HepG2 (cell line): ENCODE measurements at regions not wholly inside any gene's neighbourhood (a gene's known extent, or its start where the extent isn't known, plus 50 kb on each side); places are given as distances from the start of the nearest gene placed in this dataset.

Experiments used
- FOXK2 ChIP-seq: fragments of 450-650 bp; IDR thresholded peaks from 2 replicates; pipeline ENCODE4 v1.6.1; 2016
- HES4 ChIP-seq: sonication (generic); formaldehyde crosslinking; IDR thresholded peaks from 2 replicates; pipeline ENCODE4 v1.9.0; 2021; ENCODE audit warnings: mild to moderate bottlenecking, missing genetic modification reagents, borderline replicate concordance
- HNRNPL ChIP-seq: fragments of 200-400 bp; formaldehyde crosslinking; IDR thresholded peaks from 2 replicates; pipeline ENCODE4 v1.6.1; 2017; ENCODE audit warnings: mild to moderate bottlenecking, low read depth, low read length
- HOXA5 ChIP-seq: sonication (generic); formaldehyde crosslinking; IDR thresholded peaks from 2 replicates; pipeline ENCODE4 v1.4.0; 2020; ENCODE audit warnings: missing genetic modification reagents
- MAF1 ChIP-seq: sonication (generic); formaldehyde crosslinking; IDR thresholded peaks from 2 replicates; pipeline ENCODE4 v1.5.0; 2020; ENCODE audit warnings: missing genetic modification reagents, borderline replicate concordance
- SOX5 ChIP-seq: IDR thresholded peaks from 2 replicates; pipeline ENCODE4 v1.6.1; 2016; ENCODE audit warnings: borderline replicate concordance
- TCF7 ChIP-seq: sonication (generic); IDR thresholded peaks from 2 replicates; pipeline ENCODE4 v1.6.1; 2016; ENCODE audit warnings: antibody characterized with exemption, low read depth
- TEAD3 ChIP-seq: optimal IDR thresholded peaks from 2 replicates; pipeline ENCODE3; 2016; ENCODE audit warnings: borderline replicate concordance
- THAP11 ChIP-seq: IDR thresholded peaks from 2 replicates; pipeline ENCODE4 v1.6.1; 2016; ENCODE audit warnings: missing biosample characterization, missing genetic modification reagents
- UBTF ChIP-seq: sonication (generic); formaldehyde crosslinking; IDR thresholded peaks from 2 replicates; pipeline ENCODE4 v1.4.0; 2020; ENCODE audit warnings: mild to moderate bottlenecking, missing genetic modification reagents
- ZGPAT ChIP-seq: IDR thresholded peaks from 2 replicates; pipeline ENCODE4 v1.6.1; 2016; ENCODE audit warnings: mild to moderate bottlenecking
- ZNF235 ChIP-seq: sonication (generic); formaldehyde crosslinking; IDR thresholded peaks from 2 replicates; pipeline ENCODE4 v1.8.1; 2023; ENCODE audit warnings: mild to moderate bottlenecking, missing genetic modification reagents, borderline replicate concordance
- ZNF274 ChIP-seq: sonication (generic); formaldehyde crosslinking; IDR thresholded peaks from 2 replicates; pipeline ENCODE4 v1.5.1; 2020; ENCODE audit warnings: mild to moderate bottlenecking, missing genetic modification reagents
- ZNF3 ChIP-seq: IDR thresholded peaks from 2 replicates; pipeline ENCODE4 v1.7.0; 2017; ENCODE audit warnings: inconsistent platforms
- ZNF367 ChIP-seq: sonication (generic); formaldehyde crosslinking; IDR thresholded peaks from 2 replicates; pipeline ENCODE4 v1.4.0; 2020; ENCODE audit warnings: missing genetic modification reagents, borderline replicate concordance
- ZNF660 ChIP-seq: sonication (generic); formaldehyde crosslinking; IDR thresholded peaks from 2 replicates; pipeline ENCODE4 v1.5.1; 2020; ENCODE audit warnings: mild to moderate bottlenecking, low read depth, missing genetic modification reagents, borderline replicate concordance
- ZNF75D ChIP-seq: sonication (generic); formaldehyde crosslinking; IDR thresholded peaks from 2 replicates; pipeline ENCODE4 v1.8.1; 2023; ENCODE audit warnings: missing genetic modification reagents, mild to moderate bottlenecking, borderline replicate concordance
- TF ChIP-seq, protein P1 (sequence below): IDR thresholded peaks from 2 replicates; pipeline ENCODE4 v1.6.1; 2016; ENCODE audit warnings: control low read depth
- TF ChIP-seq, protein P2 (sequence below): sonication (generic); formaldehyde crosslinking; IDR thresholded peaks from 2 replicates; pipeline ENCODE4 v1.5.1; 2020; ENCODE audit warnings: missing genetic modification reagents, mild to moderate bottlenecking, borderline replicate concordance
- TF ChIP-seq, protein P3 (sequence below): sonication (generic); formaldehyde crosslinking; IDR thresholded peaks from 2 replicates; pipeline ENCODE4 v1.4.0; 2020; ENCODE audit warnings: missing genetic modification reagents

DNA sequence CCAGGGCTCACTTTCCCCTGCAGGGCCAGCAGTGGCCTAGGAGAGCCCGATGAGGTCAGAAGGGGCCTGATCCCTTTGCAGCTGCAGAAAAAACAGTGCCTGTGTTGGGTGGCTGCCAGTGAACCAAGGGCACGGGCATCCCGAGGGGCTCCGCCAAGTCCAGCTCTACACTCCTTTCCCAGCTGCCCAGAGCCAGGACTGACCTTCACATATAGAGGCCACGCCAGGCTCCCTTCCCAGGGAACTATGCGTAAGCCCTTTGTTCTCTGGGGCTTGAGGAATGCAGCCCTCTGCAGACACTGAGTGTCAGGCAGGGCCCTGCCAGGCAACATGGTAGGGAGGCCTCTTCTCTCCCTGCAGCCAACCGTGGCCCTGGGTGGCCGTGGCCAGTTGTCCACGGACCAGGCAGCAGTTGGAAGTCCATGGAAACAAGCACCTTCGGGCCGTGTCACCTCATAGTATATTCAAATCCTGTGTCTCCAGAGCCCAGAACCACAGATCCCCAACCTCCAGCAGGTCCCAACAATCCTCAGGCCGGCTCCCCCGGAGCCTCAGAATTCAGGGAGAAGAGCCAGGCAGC lies 194.0 kb downstream of the NPHP4 start (continued):
- TF ChIP-seq, protein P1, sequence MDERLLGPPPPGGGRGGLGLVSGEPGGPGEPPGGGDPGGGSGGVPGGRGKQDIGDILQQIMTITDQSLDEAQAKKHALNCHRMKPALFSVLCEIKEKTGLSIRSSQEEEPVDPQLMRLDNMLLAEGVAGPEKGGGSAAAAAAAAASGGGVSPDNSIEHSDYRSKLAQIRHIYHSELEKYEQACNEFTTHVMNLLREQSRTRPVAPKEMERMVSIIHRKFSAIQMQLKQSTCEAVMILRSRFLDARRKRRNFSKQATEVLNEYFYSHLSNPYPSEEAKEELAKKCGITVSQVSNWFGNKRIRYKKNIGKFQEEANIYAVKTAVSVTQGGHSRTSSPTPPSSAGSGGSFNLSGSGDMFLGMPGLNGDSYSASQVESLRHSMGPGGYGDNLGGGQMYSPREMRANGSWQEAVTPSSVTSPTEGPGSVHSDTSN (CRISPR knock-in tag), result no peak
- no peak for TF ChIP-seq ZNF660
- no peak for TF ChIP-seq ZNF235
- TF ChIP-seq SOX5, result peak; percentile 62
- peak; percentile 86 for TF ChIP-seq HNRNPL
- TF ChIP-seq UBTF (CRISPR knock-in tag), result peak; percentile 81
- TF ChIP-seq ZGPAT (CRISPR knock-in tag), result no peak
- peak; percentile 54 for TF ChIP-seq TEAD3 (CRISPR knock-in tag)
- no peak for TF ChIP-seq THAP11
- no peak for TF ChIP-seq FOXK2
- TF ChIP-seq ZNF274 (CRISPR knock-in tag), result no peak
- TF ChIP-seq MAF1 (CRISPR knock-in tag), result no peak
- no peak for TF ChIP-seq HES4 (CRISPR knock-in tag)
- TF ChIP-seq, protein P2, sequence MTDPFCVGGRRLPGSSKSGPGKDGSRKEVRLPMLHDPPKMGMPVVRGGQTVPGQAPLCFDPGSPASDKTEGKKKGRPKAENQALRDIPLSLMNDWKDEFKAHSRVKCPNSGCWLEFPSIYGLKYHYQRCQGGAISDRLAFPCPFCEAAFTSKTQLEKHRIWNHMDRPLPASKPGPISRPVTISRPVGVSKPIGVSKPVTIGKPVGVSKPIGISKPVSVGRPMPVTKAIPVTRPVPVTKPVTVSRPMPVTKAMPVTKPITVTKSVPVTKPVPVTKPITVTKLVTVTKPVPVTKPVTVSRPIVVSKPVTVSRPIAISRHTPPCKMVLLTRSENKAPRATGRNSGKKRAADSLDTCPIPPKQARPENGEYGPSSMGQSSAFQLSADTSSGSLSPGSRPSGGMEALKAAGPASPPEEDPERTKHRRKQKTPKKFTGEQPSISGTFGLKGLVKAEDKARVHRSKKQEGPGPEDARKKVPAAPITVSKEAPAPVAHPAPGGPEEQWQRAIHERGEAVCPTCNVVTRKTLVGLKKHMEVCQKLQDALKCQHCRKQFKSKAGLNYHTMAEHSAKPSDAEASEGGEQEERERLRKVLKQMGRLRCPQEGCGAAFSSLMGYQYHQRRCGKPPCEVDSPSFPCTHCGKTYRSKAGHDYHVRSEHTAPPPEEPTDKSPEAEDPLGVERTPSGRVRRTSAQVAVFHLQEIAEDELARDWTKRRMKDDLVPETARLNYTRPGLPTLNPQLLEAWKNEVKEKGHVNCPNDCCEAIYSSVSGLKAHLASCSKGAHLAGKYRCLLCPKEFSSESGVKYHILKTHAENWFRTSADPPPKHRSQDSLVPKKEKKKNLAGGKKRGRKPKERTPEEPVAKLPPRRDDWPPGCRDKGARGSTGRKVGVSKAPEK (CRISPR knock-in tag), result no peak
- TF ChIP-seq TCF7, result no peak
- TF ChIP-seq ZNF367 (CRISPR knock-in tag), result no peak
- no peak for TF ChIP-seq ZNF3 (CRISPR knock-in tag)
- TF ChIP-seq ZNF75D (CRISPR knock-in tag), result no peak
- TF ChIP-seq, protein P3, sequence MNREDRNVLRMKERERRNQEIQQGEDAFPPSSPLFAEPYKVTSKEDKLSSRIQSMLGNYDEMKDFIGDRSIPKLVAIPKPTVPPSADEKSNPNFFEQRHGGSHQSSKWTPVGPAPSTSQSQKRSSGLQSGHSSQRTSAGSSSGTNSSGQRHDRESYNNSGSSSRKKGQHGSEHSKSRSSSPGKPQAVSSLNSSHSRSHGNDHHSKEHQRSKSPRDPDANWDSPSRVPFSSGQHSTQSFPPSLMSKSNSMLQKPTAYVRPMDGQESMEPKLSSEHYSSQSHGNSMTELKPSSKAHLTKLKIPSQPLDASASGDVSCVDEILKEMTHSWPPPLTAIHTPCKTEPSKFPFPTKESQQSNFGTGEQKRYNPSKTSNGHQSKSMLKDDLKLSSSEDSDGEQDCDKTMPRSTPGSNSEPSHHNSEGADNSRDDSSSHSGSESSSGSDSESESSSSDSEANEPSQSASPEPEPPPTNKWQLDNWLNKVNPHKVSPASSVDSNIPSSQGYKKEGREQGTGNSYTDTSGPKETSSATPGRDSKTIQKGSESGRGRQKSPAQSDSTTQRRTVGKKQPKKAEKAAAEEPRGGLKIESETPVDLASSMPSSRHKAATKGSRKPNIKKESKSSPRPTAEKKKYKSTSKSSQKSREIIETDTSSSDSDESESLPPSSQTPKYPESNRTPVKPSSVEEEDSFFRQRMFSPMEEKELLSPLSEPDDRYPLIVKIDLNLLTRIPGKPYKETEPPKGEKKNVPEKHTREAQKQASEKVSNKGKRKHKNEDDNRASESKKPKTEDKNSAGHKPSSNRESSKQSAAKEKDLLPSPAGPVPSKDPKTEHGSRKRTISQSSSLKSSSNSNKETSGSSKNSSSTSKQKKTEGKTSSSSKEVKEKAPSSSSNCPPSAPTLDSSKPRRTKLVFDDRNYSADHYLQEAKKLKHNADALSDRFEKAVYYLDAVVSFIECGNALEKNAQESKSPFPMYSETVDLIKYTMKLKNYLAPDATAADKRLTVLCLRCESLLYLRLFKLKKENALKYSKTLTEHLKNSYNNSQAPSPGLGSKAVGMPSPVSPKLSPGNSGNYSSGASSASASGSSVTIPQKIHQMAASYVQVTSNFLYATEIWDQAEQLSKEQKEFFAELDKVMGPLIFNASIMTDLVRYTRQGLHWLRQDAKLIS (CRISPR knock-in tag), result no peak
- TF ChIP-seq HOXA5 (CRISPR knock-in tag), result no peak
